Neural cell (in vitro differentiated cells): ENCODE measurements at regions not wholly inside any gene's neighbourhood (a gene's known extent, or its start where the extent isn't known, plus 50 kb on each side); places are given as distances from the start of the nearest gene placed in this dataset.

ENCODE experiments used
- H2AFZ ChIP-seq: fragments of 200-600, 300-800 bp; sonication (generic), shearing (Covaris generic); 2 replicates; pipeline ENCODE4 v1.6.0; 2014; ENCODE audit warnings: low read depth, mild to moderate bottlenecking, antibody characterized with exemption, low read length, moderate library complexity
- H3F3A ChIP-seq: fragments of 200-600 bp; shearing (Covaris generic); 2 replicates; pipeline ENCODE4 v1.6.1; 2016; ENCODE audit warnings: mild to moderate bottlenecking, moderate library complexity, mixed read lengths, antibody characterized with exemption, low read length; ENCODE audit not compliant: insufficient read depth, poor library complexity, severe bottlenecking
- H3K27ac ChIP-seq: fragments of 200-600, 300-800 bp; sonication (generic), shearing (Covaris generic); 2 replicates; pipeline ENCODE4 v1.5.1; 2014; ENCODE audit warnings: mild to moderate bottlenecking, low read length, moderate library complexity
- H3K27me3 ChIP-seq: fragments of 300-800, 200-600 bp; sonication (generic), shearing (Covaris generic); 2 replicates; pipeline ENCODE4 v1.6.0; 2014; ENCODE audit warnings: mild to moderate bottlenecking, low read depth, low read length, moderate library complexity; ENCODE audit not compliant: insufficient read depth
- H3K36me3 ChIP-seq: fragments of 300-800, 200-600 bp; sonication (generic), shearing (Covaris generic); 2 replicates; pipeline ENCODE4 v1.5.1; 2014; ENCODE audit warnings: mild to moderate bottlenecking, antibody characterized with exemption, low read length, moderate library complexity; ENCODE audit not compliant: insufficient read depth
- H3K4me2 ChIP-seq: fragments of 300-800, 200-600 bp; sonication (generic), shearing (Covaris generic); 2 replicates; pipeline ENCODE4 v1.6.0; 2014; ENCODE audit warnings: mild to moderate bottlenecking, low read length
- H3K4me3 ChIP-seq: fragments of 300-800, 200-600 bp; sonication (generic), shearing (Covaris generic); 2 replicates; pipeline ENCODE4 v1.5.1; 2014; ENCODE audit warnings: mild to moderate bottlenecking, low read length, moderate library complexity
- H3K79me2 ChIP-seq: fragments of 200-600 bp; shearing (Covaris generic); replicated peaks from 2 replicates; pipeline ENCODE4 v1.6.0; 2014; ENCODE audit warnings: mild to moderate bottlenecking, low read length, moderate library complexity; ENCODE audit not compliant: insufficient read depth
- H3K9ac ChIP-seq: fragments of 300-800, 200-600 bp; sonication (generic), shearing (Covaris generic); 2 replicates; pipeline ENCODE4 v1.6.1; 2016; ENCODE audit warnings: mild to moderate bottlenecking, low read length, mixed read lengths
- H3K9me2 ChIP-seq: fragments of 200-600 bp; shearing (Covaris generic); 2 replicates; pipeline ENCODE4 v1.6.1; 2016; ENCODE audit warnings: mild to moderate bottlenecking, low read length, mixed read lengths; ENCODE audit not compliant: insufficient read depth
- H3K9me3 ChIP-seq: fragments of 200-600, 300-800 bp; sonication (generic), shearing (Covaris generic); 2 replicates; pipeline ENCODE4 v1.6.1; 2016; ENCODE audit warnings: mild to moderate bottlenecking, mixed run types, low read length, moderate library complexity, mixed read lengths
- H4K20me1 ChIP-seq: fragments of 200-600 bp; shearing (Covaris generic); 2 replicates; pipeline ENCODE4 v1.6.1; 2016; ENCODE audit warnings: mild to moderate bottlenecking, mixed run types; ENCODE audit not compliant: insufficient read depth
- EP300 ChIP-seq: fragments of 450-650 bp; conservative IDR thresholded peaks from 2 replicates; pipeline ENCODE4 v1.6.1; 2014; ENCODE audit warnings: antibody characterized with exemption, mild to moderate bottlenecking, moderate library complexity; ENCODE audit not compliant: poor library complexity, severe bottlenecking
- EZH2 ChIP-seq: fragments of 200-600, 300-800 bp; shearing (Covaris generic), sonication (generic); IDR thresholded peaks from 2 replicates; pipeline ENCODE4 v1.6.1; 2014; ENCODE audit warnings: antibody characterized with exemption, low read length, borderline replicate concordance, mild to moderate bottlenecking; ENCODE audit not compliant: insufficient read depth, poor library complexity, severe bottlenecking
- MXI1 ChIP-seq: fragments of 450-650 bp; conservative IDR thresholded peaks from 2 replicates; pipeline ENCODE4 v1.6.1; 2014; ENCODE audit warnings: antibody characterized with exemption, mild to moderate bottlenecking; ENCODE audit not compliant: poor library complexity, severe bottlenecking
- POLR2AphosphoS5 ChIP-seq: IDR thresholded peaks from 2 replicates; pipeline ENCODE4 v1.6.1; 2012
- RAD21 ChIP-seq: fragments of 450-650 bp; conservative IDR thresholded peaks from 2 replicates; pipeline ENCODE4 v1.6.1; 2014; ENCODE audit warnings: antibody characterized with exemption, mild to moderate bottlenecking, moderate library complexity
- REST ChIP-seq: IDR thresholded peaks from 2 replicates; pipeline ENCODE4 v1.6.1; 2012; ENCODE audit warnings: borderline replicate concordance
- SMC3 ChIP-seq: fragments of 450-650 bp; conservative IDR thresholded peaks from 2 replicates; pipeline ENCODE4 v1.6.1; 2014; ENCODE audit warnings: antibody characterized with exemption, mild to moderate bottlenecking, moderate library complexity; ENCODE audit not compliant: poor library complexity
- TAF1 ChIP-seq: IDR thresholded peaks from 2 replicates; pipeline ENCODE4 v1.6.1; 2012; ENCODE audit warnings: low read depth
- TF ChIP-seq, protein P1 (sequence below): fragments of 450-650 bp; IDR thresholded peaks from 2 replicates; pipeline ENCODE4 v1.5.1; 2014; ENCODE audit warnings: antibody characterized with exemption, mild to moderate bottlenecking, moderate library complexity; ENCODE audit not compliant: poor library complexity, severe bottlenecking

DNA sequence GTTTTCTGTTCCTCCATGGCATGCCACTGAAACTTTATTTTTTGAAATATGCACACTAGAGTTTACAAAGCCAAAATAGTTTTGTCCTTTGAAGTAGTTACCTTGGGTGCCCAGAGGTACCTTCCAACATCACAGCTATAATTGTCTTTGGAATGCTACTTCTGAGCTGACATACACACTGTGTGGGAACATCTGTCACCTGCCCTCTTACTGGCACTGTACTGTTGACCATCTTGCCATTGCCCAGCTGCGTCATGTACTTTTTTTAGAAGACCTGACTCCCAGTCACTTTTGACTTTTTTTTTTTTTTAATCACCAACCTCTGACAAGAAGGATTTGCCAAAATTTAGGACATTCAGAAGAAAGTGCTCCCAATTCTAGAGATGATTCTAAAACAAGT is 200.5 kb upstream of the CXorf66 start:
- no peak overlapping the region for H3K4me2 ChIP-seq
- H3K9me3 ChIP-seq = no peaks in the 10 kb centered on the region
- no peaks in the 10 kb centered on the region for H4K20me1 ChIP-seq
- TF ChIP-seq TAF1 (no peak), MXI1 (no peak), SMC3 (no peak), EZH2 (no peak), EP300 (no peak), POLR2AphosphoS5 (no peak), REST (no peak), RAD21 (no peak)
- TF ChIP-seq, protein P1, sequence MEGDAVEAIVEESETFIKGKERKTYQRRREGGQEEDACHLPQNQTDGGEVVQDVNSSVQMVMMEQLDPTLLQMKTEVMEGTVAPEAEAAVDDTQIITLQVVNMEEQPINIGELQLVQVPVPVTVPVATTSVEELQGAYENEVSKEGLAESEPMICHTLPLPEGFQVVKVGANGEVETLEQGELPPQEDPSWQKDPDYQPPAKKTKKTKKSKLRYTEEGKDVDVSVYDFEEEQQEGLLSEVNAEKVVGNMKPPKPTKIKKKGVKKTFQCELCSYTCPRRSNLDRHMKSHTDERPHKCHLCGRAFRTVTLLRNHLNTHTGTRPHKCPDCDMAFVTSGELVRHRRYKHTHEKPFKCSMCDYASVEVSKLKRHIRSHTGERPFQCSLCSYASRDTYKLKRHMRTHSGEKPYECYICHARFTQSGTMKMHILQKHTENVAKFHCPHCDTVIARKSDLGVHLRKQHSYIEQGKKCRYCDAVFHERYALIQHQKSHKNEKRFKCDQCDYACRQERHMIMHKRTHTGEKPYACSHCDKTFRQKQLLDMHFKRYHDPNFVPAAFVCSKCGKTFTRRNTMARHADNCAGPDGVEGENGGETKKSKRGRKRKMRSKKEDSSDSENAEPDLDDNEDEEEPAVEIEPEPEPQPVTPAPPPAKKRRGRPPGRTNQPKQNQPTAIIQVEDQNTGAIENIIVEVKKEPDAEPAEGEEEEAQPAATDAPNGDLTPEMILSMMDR = no peak
- no peaks in the 10 kb centered on the region for H3K9me2 ChIP-seq
- H3K79me2 ChIP-seq = no peaks in the 10 kb centered on the region
- H3K36me3 ChIP-seq = no peaks in the 10 kb centered on the region
- H3F3A ChIP-seq = no peaks in the 10 kb centered on the region
- no peak overlapping the region for H3K27ac ChIP-seq
- no peak overlapping the region for H3K4me3 ChIP-seq
- H3K9ac ChIP-seq = no peak overlapping the region
- no peak overlapping the region for H2AFZ ChIP-seq
- no peaks in the 10 kb centered on the region for H3K27me3 ChIP-seq

DNA sequence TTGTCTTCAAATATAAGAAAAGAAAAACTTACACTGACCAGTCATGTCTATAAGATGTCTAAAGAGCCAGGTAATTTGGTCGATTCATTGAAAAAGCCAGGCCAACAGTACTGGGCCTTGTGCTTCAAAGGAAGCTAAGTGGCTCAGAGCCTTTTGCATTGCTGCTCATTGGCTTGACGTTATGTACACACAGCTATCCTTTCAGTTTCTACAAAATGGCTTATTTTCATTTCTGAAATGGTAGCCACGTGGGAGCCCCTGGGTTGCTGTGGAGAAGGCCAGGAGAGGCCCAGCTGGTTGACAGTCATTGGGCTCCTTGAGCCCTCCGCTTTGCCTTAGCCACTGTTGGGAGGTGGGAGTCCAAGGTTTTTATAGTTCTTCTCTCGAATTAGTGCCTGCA is 199.1 kb upstream of the CXorf66 start:
- no peaks in the 10 kb centered on the region for H3K9me3 ChIP-seq
- H3K27ac ChIP-seq = no peak overlapping the region
- no peak overlapping the region for H2AFZ ChIP-seq
- no peaks in the 10 kb centered on the region for H4K20me1 ChIP-seq
- no peaks in the 10 kb centered on the region for H3K9me2 ChIP-seq
- no peaks in the 10 kb centered on the region for H3F3A ChIP-seq
- no peak overlapping the region for H3K4me3 ChIP-seq
- H3K27me3 ChIP-seq = no peaks in the 10 kb centered on the region
- no peak for TF ChIP-seq RAD21
- TF ChIP-seq POLR2AphosphoS5 = no peak
- no peak for TF ChIP-seq MXI1
- no peak for TF ChIP-seq TAF1
- TF ChIP-seq, protein P1 = no peak
- TF ChIP-seq REST = no peak
- TF ChIP-seq EZH2 = no peak
- no peak for TF ChIP-seq EP300
- no peak for TF ChIP-seq SMC3
- H3K4me2 ChIP-seq = no peak overlapping the region
- no peaks in the 10 kb centered on the region for H3K36me3 ChIP-seq
- no peaks in the 10 kb centered on the region for H3K79me2 ChIP-seq
- H3K9ac ChIP-seq = no peak overlapping the region
